H1 (cell line): ENCODE measurements at regions not wholly inside any gene's neighbourhood (a gene's known extent, or its start where the extent isn't known, plus 50 kb on each side); places are given as distances from the start of the nearest gene placed in this dataset.
A peak's percentile ranks its signal among the peaks of the same experiment; 100 is the strongest.

Experiments used
- CTCF ChIA-PET: fragments of 300-600 bp; sonication (Branson Sonifier 250); formaldehyde crosslinking; loops from one replicate; lab custom pipeline; 2021; ENCODE audit not compliant: partially characterized antibody; lab: Charles Lee
- POLR2A ChIA-PET: fragments of 300-600 bp; sonication (Branson Sonifier 250); formaldehyde crosslinking; loops from one replicate; lab custom pipeline; 2021; ENCODE audit warnings: inconsistent platforms; ENCODE audit not compliant: partially characterized antibody; lab: Charles Lee
- DNase-seq, 2 experiments: peaks; one replicate each; pipeline versions ENCODE4 v3.0.0 to v3.0.0-alpha.2; 2010 to 2022; ENCODE audit warnings: low spot score in 2 of 2, low read depth in 1 of 2, mixed read lengths in 1 of 2
- FAIRE-seq: peaks from 2 replicates; lab custom pipeline; 2011; peaks lifted over from hg19 to GRCh38; lab: Jason Lieb, UNC
- H2AFZ ChIP-seq: 2 replicates; pipeline ENCODE4 v1.8.1; 2012; ENCODE audit warnings: low read length, inconsistent platforms
- H2AK5ac ChIP-seq: 2 replicates; pipeline ENCODE4 v1.6.1; 2013; ENCODE audit warnings: low read depth, low read length
- H2BK120ac ChIP-seq: replicated peaks from 2 replicates; pipeline ENCODE3; 2013; ENCODE audit warnings: low read depth, low read length, inconsistent platforms
- H2BK12ac ChIP-seq: 2 replicates; pipeline ENCODE4 v1.6.1; 2013; ENCODE audit warnings: low read depth, low read length
- H2BK15ac ChIP-seq: 2 replicates; pipeline ENCODE4 v1.6.1; 2013; ENCODE audit warnings: low read length
- H2BK20ac ChIP-seq: 2 replicates; pipeline ENCODE4 v1.6.1; 2013; ENCODE audit warnings: low read length
- H2BK5ac ChIP-seq: 2 replicates; pipeline ENCODE4 v1.6.1; 2013; ENCODE audit warnings: low read depth, low read length
- H3K14ac ChIP-seq: 2 replicates; pipeline ENCODE4 v1.6.1; 2013; ENCODE audit warnings: inconsistent platforms; ENCODE audit not compliant: insufficient read length
- H3K18ac ChIP-seq: 2 replicates; pipeline ENCODE4 v1.6.1; 2013; ENCODE audit warnings: low read length; ENCODE audit errors: extremely low read depth
- H3K23ac ChIP-seq: 2 replicates; pipeline ENCODE4 v1.6.1; 2013; ENCODE audit warnings: inconsistent platforms; ENCODE audit not compliant: insufficient read length
- H3K23me2 ChIP-seq: 2 replicates; pipeline ENCODE4 v1.6.1; 2013; ENCODE audit warnings: low read depth, low read length
- H3K27ac ChIP-seq: 2 replicates; pipeline ENCODE4 v1.6.1; 2011; ENCODE audit warnings: low read depth, low read length, inconsistent platforms
- H3K27me3 ChIP-seq, 4 experiments: replicated peaks in 1 of 4; 1 replicate in 1 of 4; 2 replicates in 3 of 4; pipeline versions ENCODE4 v1.6.1 to v1.8.1; 2011 to 2013; ENCODE audit warnings: low read length in 3 of 4, mild to moderate bottlenecking in 3 of 4, inconsistent platforms in 2 of 4, mixed read lengths in 2 of 4, moderate library complexity in 1 of 4; ENCODE audit not compliant: control insufficient read depth in 3 of 4, insufficient read depth in 3 of 4; ENCODE audit errors: extremely low read depth in 1 of 4
- H3K36me3 ChIP-seq, 4 experiments: 2 replicates each; pipeline versions ENCODE4 v1.6.1 to v1.8.1; 2011 to 2013; ENCODE audit warnings: mild to moderate bottlenecking in 4 of 4, low read length in 3 of 4, moderate library complexity in 2 of 4, control low read depth in 1 of 4, inconsistent platforms in 1 of 4; ENCODE audit not compliant: insufficient read depth in 4 of 4, control insufficient read depth in 2 of 4
- H3K4ac ChIP-seq: replicated peaks from 2 replicates; pipeline ENCODE3; 2013; ENCODE audit warnings: low read length, low read depth, mixed read lengths, inconsistent platforms; ENCODE audit not compliant: insufficient read length
- H3K4me1 ChIP-seq, 4 experiments: replicated peaks in 1 of 4; 1 replicate in 1 of 4; 2 replicates in 3 of 4; pipeline versions ENCODE4 v1.6.1 to v1.8.1; 2011 to 2013; ENCODE audit warnings: low read length in 3 of 4, inconsistent platforms in 2 of 4, mixed read lengths in 1 of 4; ENCODE audit not compliant: insufficient read depth in 4 of 4, control insufficient read depth in 3 of 4
- H3K4me2 ChIP-seq, 2 experiments: 2 replicates each; pipeline versions ENCODE4 v1.6.1 to v1.8.1; 2011 to 2013; ENCODE audit warnings: low read depth in 2 of 2, low read length in 2 of 2, control low read depth in 1 of 2, inconsistent platforms in 1 of 2, mild to moderate bottlenecking in 1 of 2; ENCODE audit not compliant: insufficient read depth in 1 of 2
- H3K4me3 ChIP-seq, 4 experiments: fragments of 200-600, 300-600 bp in 1 of 4; sonication (generic), shearing (Covaris generic), sonication (Bioruptor Twin) in 1 of 4; 2 replicates each; pipeline versions ENCODE4 v1.5.1 to v1.8.1; 2011 to 2016; ENCODE audit warnings: low read length in 4 of 4, low read depth in 3 of 4, control low read depth in 2 of 4, inconsistent platforms in 2 of 4, mild to moderate bottlenecking in 2 of 4, mixed read lengths in 1 of 4, moderate library complexity in 1 of 4; ENCODE audit not compliant: insufficient read depth in 2 of 4; ENCODE audit errors: extremely low read depth in 1 of 4
- H3K56ac ChIP-seq: replicated peaks from 2 replicates; pipeline ENCODE3; 2013; ENCODE audit warnings: low read depth, mild to moderate bottlenecking, mixed read lengths, low read length, inconsistent platforms; ENCODE audit not compliant: insufficient read length
- H3K79me1 ChIP-seq: 2 replicates; pipeline ENCODE4 v1.6.1; 2013; ENCODE audit warnings: low read depth, low read length, control low read depth
- H3K79me2 ChIP-seq, 2 experiments: 2 replicates each; pipeline versions ENCODE4 v1.6.1 to v1.8.1; 2012 to 2013; ENCODE audit warnings: low read length in 2 of 2, mild to moderate bottlenecking in 2 of 2, inconsistent platforms in 1 of 2; ENCODE audit not compliant: insufficient read depth in 2 of 2, control insufficient read depth in 1 of 2
- H3K9ac ChIP-seq, 4 experiments: replicated peaks in 1 of 4; 1 replicate in 1 of 4; 2 replicates in 3 of 4; pipeline versions ENCODE4 v1.6.1 to v1.8.1; 2011 to 2013; ENCODE audit warnings: low read depth in 3 of 4, low read length in 3 of 4, control low read depth in 2 of 4, mild to moderate bottlenecking in 2 of 4, moderate library complexity in 2 of 4, inconsistent platforms in 1 of 4; ENCODE audit errors: extremely low read depth in 1 of 4
- H3K9me3 ChIP-seq, 2 experiments: 2 replicates each; pipeline versions ENCODE4 v1.6.1 to v1.8.1; 2012 to 2013; ENCODE audit warnings: mild to moderate bottlenecking in 2 of 2, moderate library complexity in 2 of 2, control low read depth in 1 of 2, inconsistent platforms in 1 of 2, low read depth in 1 of 2, low read length in 1 of 2, mixed read lengths in 1 of 2; ENCODE audit not compliant: insufficient read depth in 2 of 2
- H4K20me1 ChIP-seq, 2 experiments: replicated peaks in 1 of 2; 2 replicates each; pipeline versions ENCODE3 to v1.8.1; 2011 to 2013; ENCODE audit warnings: inconsistent platforms in 2 of 2, low read length in 2 of 2, mild to moderate bottlenecking in 1 of 2; ENCODE audit not compliant: insufficient read depth in 2 of 2, control insufficient read depth in 1 of 2
- H4K5ac ChIP-seq: 2 replicates; pipeline ENCODE4 v1.6.1; 2013; ENCODE audit warnings: low read length, low read depth, mixed read lengths, inconsistent platforms; ENCODE audit not compliant: insufficient read length
- H4K8ac ChIP-seq: 2 replicates; pipeline ENCODE4 v1.8.0; 2013; ENCODE audit warnings: mild to moderate bottlenecking, moderate library complexity, low read length, inconsistent platforms; ENCODE audit not compliant: insufficient read depth; ENCODE audit errors: extremely low read depth
- H4K91ac ChIP-seq: replicated peaks from 2 replicates; pipeline ENCODE3; 2013; ENCODE audit warnings: low read length, mixed read lengths, inconsistent platforms; ENCODE audit not compliant: insufficient read length
- CBX8 ChIP-seq: fragments of 300-800, 300-1000 bp; sonication (generic); IDR thresholded peaks from 2 replicates; pipeline ENCODE4 v1.7.1; 2016; ENCODE audit warnings: low read depth, low read length, borderline replicate concordance
- EGR1 ChIP-seq: IDR thresholded peaks from 2 replicates; pipeline ENCODE4 v1.6.1; 2011; ENCODE audit warnings: low read depth, low read length, borderline replicate concordance
- HDAC6 ChIP-seq: IDR thresholded peaks from one replicate; pipeline ENCODE4 v1.7.1; 2012; ENCODE audit warnings: low read depth, mild to moderate bottlenecking, inconsistent platforms, low read length, moderate library complexity
- RBBP5 ChIP-seq: IDR thresholded peaks from 2 replicates; pipeline ENCODE4 v1.7.1; 2012; ENCODE audit warnings: low read depth, mild to moderate bottlenecking, inconsistent platforms, low read length, moderate library complexity, borderline replicate concordance
- SIN3A ChIP-seq, 2 experiments: IDR thresholded peaks in 1 of 2; conservative IDR thresholded peaks in 1 of 2; 2 replicates each; pipeline ENCODE4 v1.6.1; 2011 to 2012; ENCODE audit warnings: low read length in 2 of 2, improper control_type of control experiment in 1 of 2, low read depth in 1 of 2, mild to moderate bottlenecking in 1 of 2
- SP4 ChIP-seq: IDR thresholded peaks from 2 replicates; pipeline ENCODE4 v1.6.1; 2012; ENCODE audit warnings: low read length, inconsistent platforms
- WGBS, 2 experiments: shearing (Covaris generic) in 1 of 2; methylation state at CpG; one replicate each; pipeline versions ENCODE4 v1.1.6 to v1.1.7; 2013 to 2015; ENCODE audit warnings: low lambda C conversion rate in 2 of 2, mixed read lengths in 2 of 2, inconsistent platforms in 1 of 2, low coverage in 1 of 2, missing lambda C conversion rate in 1 of 2; ENCODE audit not compliant: insufficient replicate concordance in 2 of 2, insufficient coverage in 1 of 2, insufficient read length in 1 of 2; ENCODE audit errors: extremely low coverage in 1 of 2, missing lambda C conversion rate in 1 of 2; 5-methylcytosine and 5-hydroxymethylcytosine counted together

DNA sequence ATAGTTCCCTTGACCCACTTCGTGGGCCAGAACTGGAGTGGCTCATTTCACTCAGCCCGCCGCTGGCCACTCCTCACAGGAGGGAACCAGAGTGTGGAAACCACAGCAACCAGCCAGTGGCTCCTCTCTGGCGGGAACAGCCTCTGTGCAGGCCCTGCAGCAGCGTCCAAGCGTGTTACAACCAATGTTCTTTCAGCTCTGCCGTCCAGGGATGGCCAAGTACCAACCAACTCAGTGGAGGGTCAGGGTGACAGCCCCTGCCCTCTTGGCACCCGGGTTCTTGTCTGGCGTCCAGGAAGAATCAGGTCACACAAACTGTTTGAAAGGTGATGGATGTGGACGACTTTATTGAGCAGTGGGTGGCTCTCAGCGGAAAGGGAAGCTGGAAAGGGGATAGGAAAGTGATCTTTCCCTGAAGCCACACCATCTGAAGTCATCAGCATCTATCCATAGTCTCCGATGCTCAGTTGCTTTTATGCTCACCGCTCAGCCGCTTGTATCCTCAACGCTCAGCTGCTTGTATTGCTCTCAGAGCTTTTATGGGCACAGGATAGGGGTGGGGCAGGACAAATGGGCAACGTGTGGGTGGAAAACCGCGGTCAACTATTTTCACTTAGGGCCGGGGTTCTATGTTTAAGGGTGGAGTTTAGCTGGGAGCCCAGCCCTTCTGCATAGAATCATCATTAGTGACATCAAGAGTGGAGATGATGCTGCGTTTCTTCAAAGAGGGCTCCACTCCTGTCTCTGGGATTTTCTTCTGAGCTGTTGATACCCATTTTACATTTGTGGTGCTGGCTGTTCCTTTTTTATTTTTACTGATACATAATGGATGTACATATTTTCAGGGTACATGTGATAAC, 250.2 kb downstream of the RRAGC start:
- Histone ChIP-seq H3K4ac (no peak overlapping the region), H2BK20ac (peak overlapping the region; percentile 48; the same call in 1 of the 2 replicates), H3K36me3 (no peaks in the 10 kb centered on the region), H3K9me3 (no peaks in the 10 kb centered on the region), H3K56ac (no peak overlapping the region), H4K8ac (no peak overlapping the region), H3K4me2 (no peak overlapping the region), H2BK5ac (no peak overlapping the region), H3K23me2 (no peaks in the 10 kb centered on the region), H3K23ac (no peak overlapping the region), H4K5ac (no peak overlapping the region), H3K27ac (no peak overlapping the region), H3K4me1 (peaks cover 0 to 4% (median 2%) of the 10 kb centered on the region in 4 experiments; a peak in 4 of 7 replicates), H3K79me2 (no peaks in the 10 kb centered on the region; a peak in 1 of 4 replicates), H2BK12ac (0 out of 2 replicates have a peak overlapping the region, but pooled peaks have one; percentile 39), H3K79me1 (no peaks in the 10 kb centered on the region), H3K18ac (no peak overlapping the region), H3K9ac (no peak overlapping the region), H2BK120ac (no peak overlapping the region), H3K27me3 (peaks cover 2 to 9% (median 4%) of the 10 kb centered on the region in 4 experiments; a peak in 5 of 7 replicates), H2AFZ (no peak overlapping the region), H4K20me1 (peaks cover 0 to 2% of the 10 kb centered on the region in 2 experiments), H4K91ac (no peak overlapping the region), H2AK5ac (no peak overlapping the region), H2BK15ac (0 out of 2 replicates have a peak overlapping the region, but pooled peaks have one; percentile 74), H3K4me3 (no peak overlapping the region), H3K14ac (no peak overlapping the region)
- no peak for TF ChIP-seq SIN3A (conservative IDR thresholded peaks at IDR 0.05 in 1 of 2, IDR thresholded peaks at IDR 0.05 in 1 of 2; ENCODE audit: low read depth in 1 of 2, low read length in 2 of 2)
- TF ChIP-seq HDAC6, result no peak
- no peak for TF ChIP-seq EGR1
- TF ChIP-seq SP4, result no peak
- TF ChIP-seq RBBP5, result no peak
- TF ChIP-seq CBX8, result no peak
- WGBS, 2 experiments, result 89% methylated on average over 20 of the region's 20 CpGs; no CpG with 5 or more reads in 1 of the 2 experiments
- CTCF ChIA-PET, result interaction anchor here (0.6 to 4.4 kb wide), 23 partner anchors 11 to 417 kb away, joined by 3 to 28 read pairs (median 5); no protein-coding TSS in a partner anchor
- FAIRE-seq, result no peak
- POLR2A ChIA-PET, result interaction anchor here (0.5 to 0.8 kb wide), 2 partner anchors 51 to 225 kb away, joined by 3 read pairs; no protein-coding TSS in a partner anchor
- no peak for DNase-seq
